NCI-H748 (cell line): ENCODE measurements at regions not wholly inside any gene's neighbourhood (a gene's known extent, or its start where the extent isn't known, plus 50 kb on each side); places are given as distances from the start of the nearest gene placed in this dataset.

Experiments
- DNase-seq: peaks from one replicate; lab custom pipeline; 2025; ENCODE audit not compliant: unreplicated experiment; lab: John Stamatoyannopoulos, UW

- DNase-seq, result no peak
Measured at GRCh38 chr10:130545697-130546096, 409.5 kb downstream of the GLRX3 start.

- DNase-seq, result no peak
Measured at GRCh38 chr10:130546841-130547240, 410.6 kb downstream of the GLRX3 start.

GRCh38 chr10:130547368-130547767 lies 411.2 kb downstream of the GLRX3 start:
- DNase-seq, result peak; percentile 41

- DNase-seq, result no peak
Measured at GRCh38 chr10:130550952-130551674, 414.9 kb downstream of the GLRX3 start.

- no peak for DNase-seq
Measured at GRCh38 chr10:130551676-130552075, 415.5 kb downstream of the GLRX3 start.

- peak; percentile 73 for DNase-seq
Measured at GRCh38 chr10:130553826-130554225, 417.6 kb downstream of the GLRX3 start.

- no peak for DNase-seq
Measured at GRCh38 chr10:130554701-130555410, 418.7 kb downstream of the GLRX3 start.

GRCh38 chr10:130555411-130555750 lies 419.2 kb downstream of the GLRX3 start:
- DNase-seq, result no peak

- peak; percentile 58 for DNase-seq
Measured at GRCh38 chr10:130557181-130557845, 421.1 kb downstream of the GLRX3 start.

GRCh38 chr10:130558746-130559546 lies 422.8 kb downstream of the GLRX3 start:
- no peak for DNase-seq

GRCh38 chr10:130559547-130559880 lies 423.3 kb downstream of the GLRX3 start:
- peak; percentile 17 for DNase-seq

GRCh38 chr10:130560116-130560515 lies 423.9 kb downstream of the GLRX3 start:
- no peak for DNase-seq

- no peak for DNase-seq
Measured at GRCh38 chr10:130560573-130560972, 424.4 kb downstream of the GLRX3 start.

- DNase-seq, result no peak
Measured at GRCh38 chr10:130561681-130562080, 425.5 kb downstream of the GLRX3 start.

GRCh38 chr10:130567011-130567410 lies 430.8 kb downstream of the GLRX3 start:
- DNase-seq, result no peak

- no peak for DNase-seq
Measured at GRCh38 chr10:130567436-130567835, 431.2 kb downstream of the GLRX3 start.

GRCh38 chr10:130568246-130568645 lies 432.1 kb downstream of the GLRX3 start:
- no peak for DNase-seq

- DNase-seq, result no peak
Measured at GRCh38 chr10:130570074-130570473, 433.9 kb downstream of the GLRX3 start.

GRCh38 chr10:130571674-130572073 lies 435.5 kb downstream of the GLRX3 start:
- no peak for DNase-seq

- no peak for DNase-seq
Measured at GRCh38 chr10:130573446-130573845, 437.3 kb downstream of the GLRX3 start.

GRCh38 chr10:130575756-130576285 lies 439.6 kb downstream of the GLRX3 start:
- DNase-seq, result no peak
